BE2C (cell line): ENCODE measurements at regions not wholly inside any gene's neighbourhood (a gene's known extent, or its start where the extent isn't known, plus 50 kb on each side); places are given as distances from the start of the nearest gene placed in this dataset.
"Not testable (repeated sequence)": the region's sequence is repeated elsewhere in the genome, so short reads cannot be mapped to it uniquely, and the experiment has no call there.

Experiments
- DNase-seq: peaks from one replicate; pipeline ENCODE4 v3.0.0-alpha.2; 2020
- H3K27me3 ChIP-seq: fragments of 250-450 bp; sonication (Bioruptor Pico); 2 replicates; pipeline ENCODE4 v1.5.1; 2020; ENCODE audit warnings: mild to moderate bottlenecking
- H3K36me3 ChIP-seq: fragments of 250-450 bp; sonication (Bioruptor Pico); 2 replicates; pipeline ENCODE4 v1.5.1; 2020; ENCODE audit warnings: mild to moderate bottlenecking
- H3K4me1 ChIP-seq: fragments of 250-450 bp; sonication (Bioruptor Pico); 2 replicates; pipeline ENCODE4 v1.5.1; 2020
- H3K4me3 ChIP-seq: 2 replicates; pipeline ENCODE4 v1.5.1; 2011; ENCODE audit warnings: low read depth, low read length
- H3K9me3 ChIP-seq: fragments of 250-450 bp; sonication (Bioruptor Pico); 2 replicates; pipeline ENCODE4 v1.5.1; 2020
- CTCF ChIP-seq: IDR thresholded peaks from 2 replicates; pipeline ENCODE4 v1.5.1; 2012; ENCODE audit warnings: mild to moderate bottlenecking, low read depth, low read length

- TF ChIP-seq CTCF, result no peak
- no peak for DNase-seq
- peaks cover 6% of the 10 kb centered on the region; the same call in 1 of the 2 replicates for H3K27me3 ChIP-seq
- H3K36me3 ChIP-seq, result no peaks in the 10 kb centered on the region
- H3K4me3 ChIP-seq, result no peak overlapping the region
- no peaks in the 10 kb centered on the region for H3K4me1 ChIP-seq
- no peaks in the 10 kb centered on the region for H3K9me3 ChIP-seq
These were observed 106.6 kb upstream of the POC5 start for GRCh38 chr5:75823811-75824210.

- TF ChIP-seq CTCF, result no peak
- no peak overlapping the region for H3K4me3 ChIP-seq
- no peak for DNase-seq
These were observed 101.4 kb upstream of the POC5 start for GRCh38 chr5:75818661-75819060.

GRCh38 chr5:75799695-75800094 is 82.5 kb upstream of the POC5 start:
- not testable (repeated sequence) for DNase-seq, H3K9me3 ChIP-seq, H3K4me3 ChIP-seq, H3K36me3 ChIP-seq, H3K4me1 ChIP-seq, H3K27me3 ChIP-seq

More at GRCh38 chr5:75818661-75819060, 101.4 kb upstream of the POC5 start:
- Histone ChIP-seq H3K27me3 (no peaks in the 10 kb centered on the region), H3K36me3 (no peaks in the 10 kb centered on the region), H3K9me3 (no peaks in the 10 kb centered on the region), H3K4me1 (no peaks in the 10 kb centered on the region)

GRCh38 chr5:75769338-75769737 is 52.1 kb upstream of the POC5 start:
- not testable (repeated sequence) for H3K9me3 ChIP-seq, H3K4me3 ChIP-seq, H3K36me3 ChIP-seq, H3K4me1 ChIP-seq, H3K27me3 ChIP-seq, DNase-seq
